Kidney epithelial cell (primary cell): ENCODE measurements at regions not wholly inside any gene's neighbourhood (a gene's known extent, or its start where the extent isn't known, plus 50 kb on each side); places are given as distances from the start of the nearest gene placed in this dataset.
"Not testable (repeated sequence)": the region's sequence is repeated elsewhere in the genome, so short reads cannot be mapped to it uniquely, and the experiment has no call there.

Experiments
- DNase-seq: peaks from one replicate; pipeline ENCODE4 v3.0.0-alpha.2; 2010; ENCODE audit warnings: low read depth
- H3K27me3 ChIP-seq: 2 replicates; pipeline ENCODE4 v1.6.0; 2011; ENCODE audit warnings: low read length; ENCODE audit not compliant: control insufficient read depth, insufficient read depth
- H3K36me3 ChIP-seq: 2 replicates; pipeline ENCODE4 v1.5.1; 2011; ENCODE audit warnings: low read length; ENCODE audit not compliant: control insufficient read depth, insufficient read depth
- H3K4me3 ChIP-seq: 2 replicates; pipeline ENCODE4 v1.5.1; 2011; ENCODE audit warnings: low read depth, mild to moderate bottlenecking, control low read depth, low read length
- TF ChIP-seq, protein P1 (sequence below): IDR thresholded peaks from 2 replicates; pipeline ENCODE4 v1.5.1; 2011; ENCODE audit warnings: mild to moderate bottlenecking, moderate library complexity, low read length, control low read depth, inconsistent platforms; ENCODE audit not compliant: insufficient read depth, poor library complexity, severe bottlenecking

DNA sequence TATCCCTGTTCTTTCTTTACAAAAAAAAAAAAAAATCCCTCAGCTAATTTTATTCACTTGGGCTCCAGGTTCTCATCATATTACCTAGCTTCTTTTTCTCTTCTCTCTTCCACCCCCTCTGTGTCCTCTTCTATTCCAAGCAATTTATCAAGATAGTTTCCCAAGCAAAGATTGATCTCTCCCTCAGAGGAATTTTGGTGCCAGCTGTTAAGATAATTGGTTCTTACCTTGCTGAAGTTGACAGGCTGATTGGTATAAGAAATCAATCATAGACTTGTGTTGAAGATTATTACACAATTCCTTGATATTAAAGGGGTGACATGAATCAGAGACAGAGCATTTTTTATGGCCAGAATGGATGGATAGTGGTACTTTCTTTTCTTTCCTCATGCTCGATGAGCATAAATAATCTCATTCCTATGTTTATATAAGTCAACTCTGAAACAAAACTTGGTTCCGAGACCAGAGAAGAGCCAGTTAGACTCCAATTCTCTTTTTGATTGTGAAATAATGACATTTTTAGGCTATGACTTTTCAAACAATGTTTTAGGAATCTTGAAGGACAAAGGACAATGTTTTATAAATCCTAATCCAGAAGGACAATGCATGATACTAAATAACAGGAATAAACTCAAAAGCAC, 264.1 kb upstream of the PRKD1 start:
- no peaks in the 10 kb centered on the region for H3K36me3 ChIP-seq
- no peaks in the 10 kb centered on the region for H3K27me3 ChIP-seq
- TF ChIP-seq, protein P1, sequence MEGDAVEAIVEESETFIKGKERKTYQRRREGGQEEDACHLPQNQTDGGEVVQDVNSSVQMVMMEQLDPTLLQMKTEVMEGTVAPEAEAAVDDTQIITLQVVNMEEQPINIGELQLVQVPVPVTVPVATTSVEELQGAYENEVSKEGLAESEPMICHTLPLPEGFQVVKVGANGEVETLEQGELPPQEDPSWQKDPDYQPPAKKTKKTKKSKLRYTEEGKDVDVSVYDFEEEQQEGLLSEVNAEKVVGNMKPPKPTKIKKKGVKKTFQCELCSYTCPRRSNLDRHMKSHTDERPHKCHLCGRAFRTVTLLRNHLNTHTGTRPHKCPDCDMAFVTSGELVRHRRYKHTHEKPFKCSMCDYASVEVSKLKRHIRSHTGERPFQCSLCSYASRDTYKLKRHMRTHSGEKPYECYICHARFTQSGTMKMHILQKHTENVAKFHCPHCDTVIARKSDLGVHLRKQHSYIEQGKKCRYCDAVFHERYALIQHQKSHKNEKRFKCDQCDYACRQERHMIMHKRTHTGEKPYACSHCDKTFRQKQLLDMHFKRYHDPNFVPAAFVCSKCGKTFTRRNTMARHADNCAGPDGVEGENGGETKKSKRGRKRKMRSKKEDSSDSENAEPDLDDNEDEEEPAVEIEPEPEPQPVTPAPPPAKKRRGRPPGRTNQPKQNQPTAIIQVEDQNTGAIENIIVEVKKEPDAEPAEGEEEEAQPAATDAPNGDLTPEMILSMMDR, result no peak
- no peak overlapping the region for H3K4me3 ChIP-seq
- no peak for DNase-seq

DNA sequence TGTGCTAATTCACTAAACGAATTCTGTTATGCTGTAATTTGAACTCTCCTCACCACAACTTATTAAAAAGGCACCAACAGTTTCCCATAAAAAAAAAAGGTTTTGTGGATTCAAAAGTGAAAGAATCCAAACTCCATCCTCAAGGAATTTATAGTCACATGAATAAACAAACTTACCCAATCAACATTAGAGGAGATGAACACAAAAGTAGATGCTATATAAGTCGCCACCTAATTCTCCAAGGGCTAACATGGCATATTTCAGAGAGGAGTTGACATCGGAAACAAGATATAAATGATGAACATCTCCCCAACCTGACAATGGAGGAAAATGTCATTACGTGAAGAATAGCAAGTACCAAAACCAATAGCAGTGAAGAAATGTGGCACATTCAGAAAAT, 265.5 kb upstream of the PRKD1 start:
- Histone ChIP-seq H3K4me3 (no peak overlapping the region), H3K27me3 (no peaks in the 10 kb centered on the region), H3K36me3 (no peaks in the 10 kb centered on the region)
- TF ChIP-seq, protein P1, result no peak
- no peak for DNase-seq

DNA sequence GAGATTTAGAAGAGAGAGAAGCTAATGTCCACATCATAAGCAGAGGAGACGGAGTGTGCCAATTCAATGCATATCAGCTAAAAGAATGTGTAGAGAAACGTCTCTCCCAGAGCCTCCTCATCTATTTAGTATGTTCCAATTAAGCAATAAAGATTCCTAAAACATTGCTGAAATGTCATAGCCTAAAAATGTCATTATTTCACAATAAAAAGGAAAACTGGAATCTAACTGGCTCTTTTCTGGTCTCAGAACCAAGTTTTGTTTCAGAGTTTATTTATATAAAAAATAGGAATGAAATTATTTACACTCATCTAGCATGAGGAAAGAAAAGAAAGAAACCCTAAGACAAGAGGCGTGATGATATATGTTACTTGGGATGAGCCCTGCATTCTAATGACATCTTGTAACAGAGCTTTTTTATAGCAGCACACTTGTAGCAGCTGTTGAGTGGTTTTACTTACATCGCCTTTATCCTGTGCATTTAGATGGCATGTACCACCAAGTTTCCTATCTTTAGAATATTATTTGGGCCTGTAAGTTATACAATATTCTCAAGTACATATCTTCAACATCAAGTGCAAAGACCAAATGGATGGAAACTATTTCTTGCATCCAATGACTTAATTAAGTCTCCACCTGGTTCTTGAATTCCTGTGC, 266.3 kb upstream of the PRKD1 start:
- no peaks in the 10 kb centered on the region for H3K27me3 ChIP-seq
- H3K36me3 ChIP-seq, result no peaks in the 10 kb centered on the region
- TF ChIP-seq, protein P1, result no peak
- no peak overlapping the region for H3K4me3 ChIP-seq
- DNase-seq, result no peak

DNA sequence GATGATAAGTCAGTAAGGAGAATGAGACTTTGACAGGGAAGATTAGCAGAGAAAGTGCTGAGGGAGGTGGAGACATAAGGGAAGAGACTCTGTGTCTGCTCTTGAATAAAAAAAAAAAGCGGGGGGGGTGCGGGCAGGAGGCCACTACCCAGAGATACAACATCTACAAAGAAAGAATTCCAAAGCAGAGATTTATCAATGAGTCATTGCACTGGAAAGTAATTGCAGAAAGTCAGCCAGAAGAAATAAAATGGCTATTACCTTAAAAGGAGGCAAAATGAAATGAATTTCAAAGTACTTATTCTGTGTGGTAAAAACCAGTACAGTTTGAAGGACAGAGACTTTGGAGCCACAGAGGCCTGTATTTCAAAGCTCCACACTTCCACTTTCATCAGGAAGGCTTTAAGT, 267.1 kb upstream of the PRKD1 start:
- Histone ChIP-seq H3K36me3 (no peaks in the 10 kb centered on the region), H3K27me3 (no peaks in the 10 kb centered on the region), H3K4me3 (no peak overlapping the region)
- DNase-seq, result peak; percentile 34
- TF ChIP-seq, protein P1, result no peak

DNA sequence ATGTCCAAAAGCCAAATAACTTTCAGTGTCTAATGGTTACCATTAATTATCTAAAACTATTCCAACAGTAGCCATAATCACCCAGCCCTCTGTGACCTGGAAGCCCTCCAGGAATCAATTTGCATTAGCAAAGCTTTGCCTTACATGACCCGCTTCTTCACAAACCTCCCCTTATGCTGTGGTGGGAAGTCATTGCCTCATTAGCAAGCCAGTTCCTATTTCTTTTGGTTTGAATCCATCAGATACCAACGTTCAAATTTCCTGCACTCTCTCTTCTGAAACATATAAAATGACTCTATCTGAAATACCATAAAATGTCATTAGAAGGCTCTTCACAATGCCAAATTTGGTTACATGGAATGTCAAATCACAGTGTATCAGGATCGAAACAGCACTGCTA, 268.3 kb upstream of the PRKD1 start:
- Histone ChIP-seq H3K4me3 (no peak overlapping the region), H3K27me3 (no peaks in the 10 kb centered on the region), H3K36me3 (no peaks in the 10 kb centered on the region)
- TF ChIP-seq, protein P1, result no peak
- no peak for DNase-seq

DNA sequence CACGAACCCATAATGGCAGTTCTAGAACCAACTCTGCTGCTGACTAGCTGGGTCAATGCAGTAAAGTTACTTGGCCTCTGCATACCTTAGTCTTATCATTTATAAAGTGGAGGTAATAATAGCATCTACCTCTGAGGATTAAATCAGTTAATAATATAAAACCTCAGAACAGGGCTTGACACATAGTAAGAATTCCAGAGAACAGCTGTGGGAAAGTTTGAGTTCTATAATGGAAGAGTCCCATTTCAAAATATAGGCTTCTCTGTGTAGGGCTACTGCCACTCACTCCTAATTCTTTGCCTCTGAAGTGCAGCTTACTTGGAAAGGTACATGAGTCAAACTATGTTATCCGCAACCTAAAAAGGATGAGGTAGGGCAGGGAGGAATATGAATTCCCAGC, 269.2 kb upstream of the PRKD1 start:
- DNase-seq, result no peak
- Histone ChIP-seq H3K27me3 (no peaks in the 10 kb centered on the region), H3K36me3 (no peaks in the 10 kb centered on the region), H3K4me3 (no peak overlapping the region)
- TF ChIP-seq, protein P1, result no peak

DNA sequence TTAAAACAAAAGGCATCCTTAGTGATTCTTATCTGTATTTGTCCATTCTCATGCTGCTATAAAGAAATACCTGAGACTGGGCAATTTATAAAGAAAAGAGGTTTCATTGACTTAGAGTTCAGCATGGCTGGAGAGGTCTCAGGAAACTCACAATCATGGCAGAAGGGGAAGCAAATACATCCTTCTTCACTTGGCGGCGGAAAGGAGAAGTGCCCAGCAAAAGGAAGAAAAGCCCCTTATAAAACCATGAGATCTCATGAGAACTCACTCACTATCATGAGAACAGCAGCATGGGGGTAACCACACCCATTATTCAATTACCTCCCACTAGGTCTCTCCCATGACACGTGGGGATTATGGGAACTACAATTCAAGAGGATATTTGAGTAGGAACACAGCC, 271.1 kb upstream of the PRKD1 start:
- H3K36me3 ChIP-seq, H3K27me3 ChIP-seq, DNase-seq, H3K4me3 ChIP-seq: not testable (repeated sequence)
